Smooth muscle cell (in vitro differentiated cells): ENCODE measurements at regions not wholly inside any gene's neighbourhood (a gene's known extent, or its start where the extent isn't known, plus 50 kb on each side); places are given as distances from the start of the nearest gene placed in this dataset.

Experiments
- DNase-seq: peaks from one replicate; lab custom pipeline; 2025; ENCODE audit not compliant: unreplicated experiment; lab: John Stamatoyannopoulos, UW
- H2AFZ ChIP-seq: fragments of 200-600 bp; sonication (generic); 2 replicates; pipeline ENCODE4 v1.6.0; 2016; ENCODE audit warnings: antibody characterized with exemption, low read depth, mild to moderate bottlenecking
- H3F3A ChIP-seq: fragments of 200-600 bp; sonication (generic); 2 replicates; pipeline ENCODE4 v1.6.0; 2017; ENCODE audit warnings: antibody characterized with exemption, low read depth
- H3K27ac ChIP-seq: fragments of 200-600 bp; sonication (generic); 2 replicates; pipeline ENCODE4 v1.5.1; 2016; ENCODE audit warnings: low read depth, mild to moderate bottlenecking
- H3K27me3 ChIP-seq: fragments of 200-600 bp; sonication (generic); 2 replicates; pipeline ENCODE4 v1.6.1; 2016; ENCODE audit warnings: low read depth, mild to moderate bottlenecking
- H3K36me3 ChIP-seq: fragments of 200-600 bp; sonication (generic); 2 replicates; pipeline ENCODE4 v1.5.1; 2016; ENCODE audit warnings: low read depth
- H3K4me1 ChIP-seq: fragments of 200-600 bp; sonication (generic); 2 replicates; pipeline ENCODE4 v1.5.1; 2016; ENCODE audit warnings: low read depth
- H3K4me2 ChIP-seq: fragments of 200-600 bp; sonication (generic); 2 replicates; pipeline ENCODE4 v1.6.0; 2016; ENCODE audit warnings: mild to moderate bottlenecking
- H3K4me3 ChIP-seq: fragments of 200-600 bp; sonication (generic); 2 replicates; pipeline ENCODE4 v1.5.1; 2016; ENCODE audit warnings: mild to moderate bottlenecking
- H3K79me2 ChIP-seq: fragments of 200-600 bp; sonication (generic); 2 replicates; pipeline ENCODE4 v1.6.0; 2016; ENCODE audit warnings: low read depth, mild to moderate bottlenecking
- H3K9ac ChIP-seq: fragments of 200-600 bp; sonication (generic); 2 replicates; pipeline ENCODE4 v1.6.0; 2016; ENCODE audit warnings: low read depth
- H3K9me3 ChIP-seq: fragments of 200-600 bp; sonication (generic); replicated peaks from 2 replicates; pipeline ENCODE4 v1.5.1; 2016; ENCODE audit warnings: low read depth
- H4K20me1 ChIP-seq: fragments of 200-600 bp; sonication (generic); 2 replicates; pipeline ENCODE4 v1.6.0; 2016; ENCODE audit warnings: low read depth
- CTCF ChIP-seq: fragments of 200-600 bp; sonication (generic); IDR thresholded peaks from 2 replicates; pipeline ENCODE4 v1.5.1; 2017; ENCODE audit warnings: borderline replicate concordance, mild to moderate bottlenecking, antibody characterized with exemption; ENCODE audit not compliant: insufficient read depth, poor library complexity, severe bottlenecking
- WGBS: methylation state at CpG from one replicate; pipeline ENCODE4 v1.1.7; 2016; ENCODE audit warnings: low lambda C conversion rate; 5-methylcytosine and 5-hydroxymethylcytosine counted together

GRCh38 chr13:76609643-76610042 lies 276.6 kb downstream of the KCTD12 start:
- Histone ChIP-seq H3K27ac (no peak overlapping the region), H3F3A (no peaks in the 10 kb centered on the region), H3K4me2 (no peak overlapping the region), H4K20me1 (no peaks in the 10 kb centered on the region), H3K9me3 (no peaks in the 10 kb centered on the region), H3K79me2 (no peaks in the 10 kb centered on the region), H3K4me3 (no peak overlapping the region), H3K4me1 (no peaks in the 10 kb centered on the region), H3K9ac (no peak overlapping the region), H2AFZ (no peak overlapping the region), H3K36me3 (no peaks in the 10 kb centered on the region), H3K27me3 (no peaks in the 10 kb centered on the region)
- 87% methylated on average over 2 of the region's 2 CpGs for WGBS
- no peak for DNase-seq
- TF ChIP-seq CTCF, result no peak

GRCh38 chr13:76607866-76608265 lies 278.3 kb downstream of the KCTD12 start:
- TF ChIP-seq CTCF, result no peak
- 54% methylated on average over 1 of the region's 1 CpG for WGBS

GRCh38 chr13:76600081-76600480 lies 286.1 kb downstream of the KCTD12 start:
- Histone ChIP-seq H3K4me2 (no peak overlapping the region), H3K27me3 (no peaks in the 10 kb centered on the region), H3K9me3 (no peaks in the 10 kb centered on the region), H3K9ac (no peak overlapping the region), H4K20me1 (no peaks in the 10 kb centered on the region), H3F3A (no peaks in the 10 kb centered on the region), H2AFZ (no peak overlapping the region), H3K4me1 (no peaks in the 10 kb centered on the region), H3K27ac (no peak overlapping the region), H3K4me3 (no peak overlapping the region), H3K36me3 (no peaks in the 10 kb centered on the region), H3K79me2 (no peaks in the 10 kb centered on the region)
- no peak for TF ChIP-seq CTCF
- DNase-seq, result no peak

More at GRCh38 chr13:76607866-76608265, 278.3 kb downstream of the KCTD12 start:
- Histone ChIP-seq H3K9ac (no peak overlapping the region), H3K4me2 (no peak overlapping the region), H3K36me3 (no peaks in the 10 kb centered on the region), H3K27me3 (no peaks in the 10 kb centered on the region), H4K20me1 (no peaks in the 10 kb centered on the region), H3K4me3 (no peak overlapping the region), H2AFZ (peak overlapping the region; percentile 37), H3F3A (no peaks in the 10 kb centered on the region), H3K79me2 (no peaks in the 10 kb centered on the region), H3K27ac (no peak overlapping the region), H3K9me3 (no peaks in the 10 kb centered on the region), H3K4me1 (no peaks in the 10 kb centered on the region)
- DNase-seq, result no peak

GRCh38 chr13:76597868-76598267 lies 288.3 kb downstream of the KCTD12 start:
- Histone ChIP-seq H3K27me3 (no peaks in the 10 kb centered on the region), H3K27ac (no peak overlapping the region), H3F3A (no peaks in the 10 kb centered on the region), H4K20me1 (no peaks in the 10 kb centered on the region), H3K79me2 (no peaks in the 10 kb centered on the region), H3K4me3 (no peak overlapping the region), H3K36me3 (no peaks in the 10 kb centered on the region), H3K4me1 (no peaks in the 10 kb centered on the region), H2AFZ (no peak overlapping the region), H3K9ac (no peak overlapping the region), H3K9me3 (no peaks in the 10 kb centered on the region), H3K4me2 (no peak overlapping the region)
- WGBS, result 70% methylated on average over 1 of the region's 1 CpG
- no peak for TF ChIP-seq CTCF
- no peak for DNase-seq
